Fibroblast of upper back skin (primary cell): ENCODE measurements at regions not wholly inside any gene's neighbourhood (a gene's known extent, or its start where the extent isn't known, plus 50 kb on each side); places are given as distances from the start of the nearest gene placed in this dataset.

Source experiments
- DNase-seq: peaks from one replicate; pipeline ENCODE4 v3.0.0-alpha.2; 2013

- no peak for DNase-seq
These were observed 149.0 kb upstream of the ZNF536 start for GRCh38 chr19:30222992-30223865.

- no peak for DNase-seq
These were observed 148.1 kb upstream of the ZNF536 start for GRCh38 chr19:30223866-30224688.

- peak; percentile 18 for DNase-seq
These were observed 147.2 kb upstream of the ZNF536 start for GRCh38 chr19:30224689-30225606.

GRCh38 chr19:30225676-30226463, 146.3 kb upstream of the ZNF536 start:
- no peak for DNase-seq

- peak; percentile 23 for DNase-seq
These were observed 145.6 kb upstream of the ZNF536 start for GRCh38 chr19:30226464-30227011.

- no peak for DNase-seq
These were observed 145.1 kb upstream of the ZNF536 start for GRCh38 chr19:30227012-30227621.

GRCh38 chr19:30227661-30228112, 144.5 kb upstream of the ZNF536 start:
- DNase-seq, result peak; percentile 64

GRCh38 chr19:30228113-30228834, 143.9 kb upstream of the ZNF536 start:
- no peak for DNase-seq

- DNase-seq, result no peak
These were observed 143.2 kb upstream of the ZNF536 start for GRCh38 chr19:30228835-30229524.

- DNase-seq, result peak; percentile 29
These were observed 142.5 kb upstream of the ZNF536 start for GRCh38 chr19:30229525-30230174.

- DNase-seq, result no peak
These were observed 140.5 kb upstream of the ZNF536 start for GRCh38 chr19:30231408-30232318.

GRCh38 chr19:30233375-30233774, 138.8 kb upstream of the ZNF536 start:
- DNase-seq, result no peak

GRCh38 chr19:30235946-30236345, 136.2 kb upstream of the ZNF536 start:
- peak; percentile 30 for DNase-seq

GRCh38 chr19:30236587-30236986, 135.6 kb upstream of the ZNF536 start:
- DNase-seq, result no peak

GRCh38 chr19:30237140-30237539, 135.0 kb upstream of the ZNF536 start:
- no peak for DNase-seq

- no peak for DNase-seq
These were observed 131.1 kb upstream of the ZNF536 start for GRCh38 chr19:30240904-30241695.

- DNase-seq, result no peak
These were observed 127.7 kb upstream of the ZNF536 start for GRCh38 chr19:30244533-30244932.
